Fibroblast of gingiva (primary cell): ENCODE measurements at regions not wholly inside any gene's neighbourhood (a gene's known extent, or its start where the extent isn't known, plus 50 kb on each side); places are given as distances from the start of the nearest gene placed in this dataset.

Source experiments
- DNase-seq: peaks from one replicate; pipeline ENCODE4 v3.0.0-alpha.2; 2011; ENCODE audit warnings: low read depth

- no peak for DNase-seq
These were observed 93.7 kb upstream of the OSMR start for GRCh38 chr5:38752012-38752536.

GRCh38 chr5:38752622-38753021, 93.2 kb upstream of the OSMR start:
- no peak for DNase-seq

GRCh38 chr5:38753141-38753540, 92.7 kb upstream of the OSMR start:
- no peak for DNase-seq

- DNase-seq = no peak
These were observed 92.0 kb upstream of the OSMR start for GRCh38 chr5:38753776-38754175.

DNA sequence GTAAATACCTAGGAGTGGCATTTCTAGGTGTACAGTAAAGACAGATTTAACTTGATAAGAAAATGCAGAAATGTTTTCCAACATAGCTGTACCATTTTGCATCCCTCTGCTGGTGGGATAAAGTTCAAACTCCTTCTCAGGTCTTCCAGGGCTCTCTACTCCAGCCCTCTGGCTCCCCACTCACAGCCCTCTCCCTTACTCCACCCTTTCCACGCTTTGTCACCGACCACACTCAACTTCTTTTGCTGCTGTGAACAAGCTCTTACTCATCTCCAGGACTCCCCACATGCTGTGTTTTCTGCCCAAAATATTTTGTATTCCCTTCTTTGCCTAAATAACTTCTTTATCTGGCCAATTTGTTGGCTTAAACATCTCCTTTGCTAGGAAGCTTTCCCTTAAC, 90.6 kb upstream of the OSMR start:
- DNase-seq = no peak

- no peak for DNase-seq
These were observed 89.7 kb upstream of the OSMR start for GRCh38 chr5:38756068-38756467.

GRCh38 chr5:38757451-38758245, 88.2 kb upstream of the OSMR start:
- no peak for DNase-seq

DNA sequence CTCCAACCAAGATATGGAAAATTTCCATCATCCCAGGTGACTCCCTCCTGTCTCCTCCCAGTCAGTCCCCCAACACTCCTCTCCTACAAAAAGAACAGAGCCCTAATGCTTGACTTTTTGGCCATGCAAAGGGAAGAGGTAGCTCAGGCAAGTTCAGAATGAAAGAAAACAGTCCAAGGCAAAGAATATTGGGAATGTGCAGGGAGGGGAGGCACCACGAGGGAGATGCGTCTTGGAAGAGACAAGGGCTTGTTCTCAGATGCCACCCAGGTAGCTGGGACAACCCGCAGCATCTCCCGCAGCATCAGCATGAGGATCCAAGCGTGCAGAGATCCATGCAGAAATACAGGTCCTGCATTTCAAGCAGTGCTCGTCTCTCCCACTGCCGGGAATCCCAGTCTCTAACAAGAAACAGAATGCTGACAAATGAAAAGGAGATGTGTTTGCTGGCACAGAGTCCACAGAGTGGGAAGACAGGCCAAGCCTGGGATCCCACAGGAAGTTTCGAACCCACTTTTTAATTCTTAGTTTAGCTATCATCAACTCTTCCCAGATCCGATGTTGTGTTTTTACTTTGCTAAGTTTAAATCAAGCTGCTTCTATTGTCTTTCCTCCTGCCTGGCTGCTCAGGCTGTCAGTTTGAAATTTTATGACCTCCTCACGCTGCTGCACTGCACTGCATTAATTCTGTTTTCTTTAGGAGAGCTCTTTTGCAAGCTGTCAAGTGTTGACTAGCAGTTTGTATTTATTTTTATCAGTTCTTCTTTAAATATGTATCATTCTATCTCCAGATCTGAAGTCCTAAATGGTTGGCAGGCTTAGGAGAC, 86.8 kb upstream of the OSMR start:
- DNase-seq = peak; percentile 44

DNA sequence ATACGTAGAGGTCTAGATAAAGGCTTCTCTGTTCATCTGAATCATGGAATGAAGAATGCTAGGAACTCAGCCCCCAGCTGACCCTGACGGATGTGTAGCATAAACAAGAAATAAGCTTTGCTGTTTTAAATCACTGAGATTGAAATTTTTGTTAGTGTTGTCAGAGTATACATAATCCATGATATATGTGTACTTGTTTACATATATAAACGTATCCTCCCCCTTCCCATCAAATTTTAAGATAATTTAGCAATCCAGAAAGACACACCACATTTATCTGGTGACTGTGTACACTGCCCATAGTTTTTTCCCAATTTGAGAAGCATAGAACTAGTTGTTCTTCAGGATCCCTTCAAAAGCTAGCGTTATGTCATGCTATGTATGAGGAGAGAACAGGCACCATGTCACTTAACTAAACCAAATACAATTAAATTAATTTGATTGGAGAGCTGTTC, 80.8 kb upstream of the OSMR start:
- DNase-seq = no peak

DNA sequence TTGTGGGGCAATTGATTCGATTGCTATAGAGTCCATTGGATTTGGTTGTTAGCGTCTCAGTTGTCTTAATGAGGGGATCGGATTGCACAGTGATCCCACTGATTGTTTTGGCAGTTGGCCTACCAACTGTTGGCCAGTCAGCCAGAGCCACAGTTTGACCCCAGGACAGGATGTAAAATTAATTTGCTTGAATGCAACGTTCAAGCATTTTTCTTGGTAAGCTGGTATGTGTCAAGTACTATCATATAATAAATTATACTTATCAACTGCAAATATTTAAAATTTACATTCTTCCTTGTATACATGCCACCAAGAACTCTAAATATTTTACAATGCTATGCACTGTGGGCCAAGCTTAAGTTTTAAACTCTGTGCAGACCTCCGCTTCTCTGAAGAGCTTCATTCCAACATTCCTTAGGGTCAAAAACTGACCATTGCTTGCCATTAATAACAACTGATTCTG, 80.4 kb upstream of the OSMR start:
- DNase-seq = peak; percentile 51

DNA sequence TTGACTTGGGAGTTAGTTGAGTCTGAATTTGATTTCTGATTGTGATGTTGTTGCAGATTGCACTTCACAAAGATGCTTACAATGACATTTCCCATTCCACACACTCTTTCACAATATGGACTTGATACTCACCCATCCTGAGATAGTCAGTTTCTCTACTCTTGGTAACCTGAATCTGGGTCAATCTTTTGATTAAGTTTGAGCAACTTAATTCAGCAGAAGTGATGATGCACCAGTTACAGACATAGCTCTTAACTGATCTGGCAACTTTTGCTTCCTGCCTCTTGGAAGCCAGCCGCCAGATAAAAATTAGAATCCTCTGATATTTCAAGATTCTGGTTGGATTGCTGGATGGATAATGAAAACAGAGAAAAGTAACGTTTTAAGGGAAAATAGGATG, 79.7 kb upstream of the OSMR start:
- DNase-seq = no peak

GRCh38 chr5:38768412-38769211, 77.2 kb upstream of the OSMR start:
- no peak for DNase-seq

- no peak for DNase-seq
These were observed 73.3 kb upstream of the OSMR start for GRCh38 chr5:38772471-38772870.

- DNase-seq = no peak
These were observed 70.5 kb upstream of the OSMR start for GRCh38 chr5:38775218-38775840.

DNA sequence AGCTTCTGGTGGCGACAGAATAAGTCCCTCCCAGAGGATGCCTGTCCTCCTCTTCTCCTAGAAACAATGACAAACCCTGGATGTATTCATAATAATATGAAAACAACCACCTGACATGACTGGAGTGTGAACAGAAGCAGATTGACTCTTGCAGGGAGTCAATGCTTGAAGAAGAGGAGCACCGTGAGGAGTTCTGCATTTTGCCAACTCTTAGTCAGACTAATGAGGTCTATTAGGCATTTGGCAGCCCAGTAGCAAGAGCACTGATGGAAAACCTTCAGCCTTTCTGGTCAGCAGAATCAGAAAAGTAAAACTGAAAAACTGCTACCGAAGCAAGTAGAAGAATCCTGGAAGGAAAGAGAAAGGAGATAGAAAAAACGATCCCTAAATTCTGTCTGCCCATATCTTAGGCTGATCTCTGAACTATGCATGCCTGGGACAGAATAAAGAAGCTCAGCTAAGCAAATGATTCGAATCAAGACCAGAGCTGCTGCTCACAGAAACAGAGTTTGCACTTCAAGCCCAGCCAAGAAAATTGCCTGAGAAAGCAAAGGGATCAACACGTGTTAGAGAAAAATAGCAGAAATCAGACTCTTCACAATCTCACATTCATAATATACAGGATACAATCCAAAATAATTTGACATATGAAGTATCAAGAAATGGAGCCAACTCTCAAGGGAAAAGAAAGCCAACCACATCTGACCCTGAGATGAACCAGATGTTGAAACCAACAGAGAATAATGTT, 69.5 kb upstream of the OSMR start:
- DNase-seq = peak; percentile 12

GRCh38 chr5:38777111-38777510, 68.7 kb upstream of the OSMR start:
- no peak for DNase-seq

DNA sequence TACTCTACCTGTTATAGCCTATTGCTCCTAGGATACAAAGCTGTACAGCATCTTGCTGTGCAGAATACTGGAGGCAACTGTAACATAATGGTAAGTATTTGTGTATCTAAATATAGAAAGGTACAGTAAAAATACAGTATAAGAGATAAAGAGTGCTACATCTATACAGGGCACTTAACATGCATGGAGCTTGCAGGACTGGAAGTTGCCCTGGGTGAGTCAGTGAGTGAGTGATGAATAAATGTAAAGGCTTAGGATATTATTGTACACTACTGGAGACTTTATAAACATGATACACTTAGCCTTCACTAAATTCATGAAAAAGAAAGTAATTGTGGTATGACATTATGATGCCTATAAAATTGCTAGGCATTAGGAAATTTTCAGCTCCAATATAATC, 65.5 kb upstream of the OSMR start:
- DNase-seq = no peak

GRCh38 chr5:38780945-38781344, 64.9 kb upstream of the OSMR start:
- peak; percentile 86 for DNase-seq

DNA sequence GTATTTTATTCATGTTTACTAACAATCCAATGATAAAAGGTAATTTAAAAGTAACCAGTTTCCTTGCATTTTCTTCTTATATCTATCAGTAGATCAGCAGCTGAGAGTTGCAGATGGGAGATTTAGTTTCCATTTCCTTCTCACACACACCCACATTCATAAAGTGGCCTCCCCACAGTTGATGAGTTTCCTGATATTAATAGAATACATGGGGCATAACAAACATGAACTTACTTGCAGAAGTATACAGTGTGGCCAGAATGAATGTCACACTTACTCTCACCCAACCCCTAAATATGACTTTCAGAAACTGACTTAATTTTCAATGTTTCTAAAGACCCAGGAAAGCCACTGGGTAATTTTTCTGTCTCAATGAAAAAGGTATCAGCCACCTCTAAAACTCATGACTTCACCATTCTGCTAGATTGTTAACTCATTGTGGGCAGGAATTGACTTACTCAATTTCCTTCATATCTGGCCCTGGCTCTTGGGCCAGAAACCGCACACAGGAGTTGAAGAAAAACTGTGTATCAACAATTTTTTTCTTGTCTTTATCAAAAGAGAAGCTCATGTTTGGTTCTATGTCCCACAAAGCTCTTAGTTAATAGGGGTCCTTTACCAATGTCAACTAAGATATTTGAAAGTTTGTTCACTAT, 63.5 kb upstream of the OSMR start:
- DNase-seq = no peak

- peak; percentile 99 for DNase-seq
These were observed 62.7 kb upstream of the OSMR start for GRCh38 chr5:38783011-38783561.
